HL-60/S4 treated with retinoic acid at 250 ng/mL for 4 days and 3 days (cell line): ENCODE measurements at regions not wholly inside any gene's neighbourhood (a gene's known extent, or its start where the extent isn't known, plus 50 kb on each side); places are given as distances from the start of the nearest gene placed in this dataset.

ENCODE experiments used
- in situ Hi-C: fragments of 300-500 bp; cut with MboI; formaldehyde crosslinking; loops from 2 replicates; pipeline ENCODE4 v1.7.0; 2022; ENCODE audit warnings: low sequenced_read_pairs

GRCh38 chr4:53923921-53924320 lies 140.5 kb downstream of the CHIC2 start:
- in situ Hi-C loops, result no loop called here

DNA sequence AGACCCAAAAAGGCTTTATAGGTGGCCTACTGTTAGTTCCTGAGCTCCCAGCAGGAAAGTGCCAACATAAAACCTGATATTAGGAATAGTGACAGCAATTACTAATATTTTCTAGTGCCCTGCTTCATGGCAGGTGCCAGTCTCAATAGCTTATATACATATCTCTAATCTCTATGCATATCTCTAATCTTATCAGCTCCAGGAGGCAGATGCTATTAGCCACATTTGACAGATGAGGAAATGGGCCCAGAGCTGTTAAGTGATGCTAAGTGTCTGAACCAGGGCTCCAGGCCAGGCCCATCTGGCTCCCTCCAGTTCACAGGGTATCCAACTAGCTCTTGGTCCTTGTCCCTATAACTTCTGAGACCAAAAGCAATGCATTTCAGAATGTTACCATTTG lies 142.5 kb downstream of the CHIC2 start:
- in situ Hi-C loops, result no loop called here

- in situ Hi-C loops, result no loop called here
These were observed 143.5 kb downstream of the CHIC2 start for GRCh38 chr4:53920883-53921282.

DNA sequence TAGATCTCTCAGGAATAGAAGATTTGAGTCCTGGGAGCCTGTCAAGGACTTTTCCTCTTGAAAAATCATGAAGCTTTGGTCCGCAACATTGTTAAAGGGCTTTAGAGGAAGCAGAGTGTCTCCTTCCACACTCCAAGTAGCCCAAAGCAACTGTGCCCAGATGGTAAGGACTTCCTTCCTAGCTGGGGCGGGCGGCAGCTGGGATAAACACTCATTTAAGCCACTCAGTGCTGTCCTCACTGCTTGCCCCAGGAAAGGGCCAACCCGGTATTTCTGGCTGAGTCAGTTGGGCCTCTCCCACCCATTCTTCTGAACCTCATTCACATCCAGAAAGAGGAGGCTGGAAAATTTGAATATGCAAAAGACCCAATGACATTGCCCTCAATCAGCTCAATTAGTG lies 144.3 kb downstream of the CHIC2 start:
- in situ Hi-C loops, result no loop called here

GRCh38 chr4:53919535-53919934 lies 144.9 kb downstream of the CHIC2 start:
- in situ Hi-C loops, result no loop called here

GRCh38 chr4:53917729-53918128 lies 146.7 kb downstream of the CHIC2 start:
- in situ Hi-C loops, result no loop called here

- in situ Hi-C loops, result no loop called here
These were observed 147.9 kb downstream of the CHIC2 start for GRCh38 chr4:53916431-53916889.

DNA sequence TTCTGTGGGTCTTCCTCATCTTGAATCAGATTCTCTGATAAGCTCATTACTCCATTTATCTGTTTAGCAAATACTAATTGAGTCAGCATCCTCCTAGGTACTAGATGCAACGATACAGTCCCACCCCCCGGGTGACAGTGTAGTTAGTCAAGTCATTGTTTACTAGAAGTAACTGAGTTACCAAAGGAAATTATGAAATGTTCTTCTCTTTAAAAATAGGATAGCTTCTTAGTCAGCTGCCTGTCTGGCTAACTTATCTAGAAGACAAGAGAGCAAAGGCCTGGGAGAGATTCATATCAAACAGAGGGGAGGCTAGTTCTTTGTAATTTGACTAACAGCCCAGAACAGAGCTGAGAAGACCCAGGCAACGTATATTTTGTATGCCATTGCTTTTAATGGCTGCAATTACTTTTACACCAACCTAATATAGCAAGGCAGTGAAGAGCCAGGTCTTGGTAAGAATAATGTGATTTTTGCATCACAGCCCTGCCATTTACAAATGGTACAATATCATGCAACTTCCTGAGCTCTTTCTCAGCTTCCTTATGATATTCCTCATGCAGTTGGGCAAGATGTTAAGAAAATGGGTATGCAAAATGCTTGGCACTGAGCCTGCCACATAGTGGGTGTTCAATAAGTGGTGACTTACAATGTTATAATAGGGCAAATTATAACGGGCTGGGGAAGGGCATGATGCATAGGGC lies 149.9 kb downstream of the CHIC2 start:
- in situ Hi-C loops, result no loop called here

DNA sequence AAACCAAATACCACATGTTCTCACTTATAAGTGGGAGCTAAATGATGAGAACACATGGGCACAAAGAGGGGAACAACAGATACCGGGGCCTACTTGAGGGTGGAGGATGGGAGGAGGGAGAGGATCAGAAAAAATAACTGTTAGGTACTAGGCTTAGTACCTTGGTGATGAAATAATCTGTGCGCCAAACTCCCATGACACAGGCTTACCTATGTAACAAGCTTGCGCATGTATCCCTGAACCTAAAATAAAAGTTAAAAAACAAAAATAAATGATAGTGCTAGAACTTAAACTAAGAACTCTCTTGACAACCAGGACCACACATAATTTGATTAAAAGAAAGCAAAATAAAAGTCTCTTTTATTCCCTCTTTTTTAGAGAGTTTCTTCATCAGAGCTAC lies 150.6 kb downstream of the CHIC2 start:
- in situ Hi-C loops, result no loop called here

DNA sequence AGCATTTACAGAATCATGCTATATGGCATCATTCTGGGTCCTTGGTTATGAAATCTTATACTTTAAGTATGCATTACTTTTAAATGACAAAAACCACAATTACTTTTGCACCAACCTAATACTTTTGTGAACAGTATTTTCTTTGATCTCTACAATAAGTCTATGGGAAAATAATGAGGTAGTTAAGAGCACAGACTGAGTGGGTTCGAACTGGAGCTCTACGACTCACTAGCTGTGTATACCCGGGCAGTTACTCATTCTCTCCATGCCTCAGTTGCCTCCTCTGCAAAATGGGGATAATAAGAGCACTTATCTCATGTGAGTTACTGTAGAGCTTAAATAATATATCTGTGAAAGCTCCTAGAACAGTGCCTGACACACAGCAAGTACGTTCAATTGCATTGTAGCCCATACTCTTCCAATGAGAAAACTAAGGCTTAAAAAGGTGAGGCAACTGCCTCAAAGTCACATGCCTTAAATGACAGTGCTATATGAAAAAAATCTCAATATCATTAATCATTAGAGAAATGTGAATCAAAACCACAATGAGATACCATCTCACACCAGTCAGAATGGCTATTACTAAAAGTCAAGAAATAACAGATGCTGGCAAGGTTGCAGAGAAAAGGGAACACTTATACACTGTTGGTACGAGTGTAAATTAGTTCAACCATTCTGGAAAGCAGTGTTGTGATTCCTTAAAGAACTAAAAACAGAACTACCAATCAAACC lies 151.5 kb downstream of the CHIC2 start:
- in situ Hi-C loops, result no loop called here

DNA sequence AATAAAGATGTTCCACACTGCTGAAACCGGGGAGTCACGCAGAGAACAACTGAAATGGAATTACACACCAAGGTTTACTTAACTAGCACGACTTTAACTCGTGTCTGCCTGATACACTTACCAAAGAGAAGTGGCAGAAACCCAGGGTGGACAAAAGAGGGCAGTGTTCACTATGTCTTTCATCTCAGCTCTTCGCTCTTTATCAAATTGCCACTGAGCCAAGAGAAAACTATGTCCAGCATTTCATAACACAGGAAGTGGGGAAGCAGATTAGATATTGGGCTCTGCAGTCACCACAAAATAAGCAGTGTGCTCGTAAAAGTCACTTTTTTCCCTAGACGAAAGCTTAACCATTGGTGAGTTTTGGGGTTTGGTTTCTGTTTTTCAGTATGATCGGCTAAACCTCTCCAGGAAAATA lies 155.7 kb downstream of the CHIC2 start:
- in situ Hi-C loops, result no loop called here

- in situ Hi-C loops, result no loop called here
These were observed 156.6 kb downstream of the CHIC2 start for GRCh38 chr4:53907772-53908171.

GRCh38 chr4:53906606-53907190 lies 157.7 kb downstream of the CHIC2 start:
- in situ Hi-C loops, result no loop called here

GRCh38 chr4:53905941-53906377 lies 158.4 kb downstream of the CHIC2 start:
- in situ Hi-C loops, result no loop called here

GRCh38 chr4:53905276-53905940 lies 159.0 kb downstream of the CHIC2 start:
- in situ Hi-C loops, result no loop called here

GRCh38 chr4:53902786-53903185 lies 161.6 kb downstream of the CHIC2 start:
- in situ Hi-C loops, result no loop called here

- in situ Hi-C loops, result no loop called here
These were observed 164.1 kb downstream of the CHIC2 start for GRCh38 chr4:53900271-53900649.

- in situ Hi-C loops, result no loop called here
These were observed 164.7 kb downstream of the CHIC2 start for GRCh38 chr4:53899586-53900270.

DNA sequence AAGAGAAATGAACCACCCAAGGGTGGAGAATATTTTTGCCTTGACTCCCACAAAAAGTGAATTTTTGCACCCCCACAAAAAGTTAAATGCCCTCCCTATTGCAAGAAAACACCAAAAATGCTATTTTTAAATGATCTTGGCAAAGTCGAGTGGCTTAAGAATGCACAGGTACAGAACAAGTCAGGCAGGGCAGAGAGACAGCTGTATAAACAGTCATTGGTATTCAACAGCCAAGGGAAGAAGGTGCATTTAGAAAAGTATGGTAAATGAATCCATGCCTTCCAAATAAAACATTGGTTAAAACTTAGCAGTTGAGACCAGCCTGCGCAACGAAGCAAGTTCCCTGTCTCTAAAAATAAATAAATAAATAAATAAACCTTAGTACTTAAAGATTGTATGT lies 169.3 kb downstream of the CHIC2 start:
- in situ Hi-C loops, result no loop called here

- in situ Hi-C loops, result no loop called here
These were observed 173.9 kb downstream of the CHIC2 start for GRCh38 chr4:53890461-53890860.
